CD1c-positive myeloid dendritic cell (primary cell): ENCODE measurements at regions not wholly inside any gene's neighbourhood (a gene's known extent, or its start where the extent isn't known, plus 50 kb on each side); places are given as distances from the start of the nearest gene placed in this dataset.

ENCODE experiments used
- DNase-seq: peaks from one replicate; pipeline ENCODE4 v3.0.0-alpha.2; 2016; ENCODE audit errors: extremely low spot score

- DNase-seq: no peak
Observed at GRCh38 chr9:28318515-28318914, 745.2 kb upstream of the C9orf72 start.

- no peak for DNase-seq
Observed at GRCh38 chr9:28319981-28320380, 746.7 kb upstream of the C9orf72 start.

- no peak for DNase-seq
Observed at GRCh38 chr9:28320616-28321015, 747.3 kb upstream of the C9orf72 start.

GRCh38 chr9:28329323-28329722 is 756.0 kb upstream of the C9orf72 start:
- DNase-seq: no peak

GRCh38 chr9:28332648-28333047 is 759.4 kb upstream of the C9orf72 start:
- no peak for DNase-seq

- no peak for DNase-seq
Observed at GRCh38 chr9:28341913-28342312, 768.6 kb upstream of the C9orf72 start.

- no peak for DNase-seq
Observed at GRCh38 chr9:28342815-28343338, 769.6 kb upstream of the C9orf72 start.

- no peak for DNase-seq
Observed at GRCh38 chr9:28363151-28363562, 789.9 kb upstream of the C9orf72 start.

- DNase-seq: no peak
Observed at GRCh38 chr9:28365020-28365640, 791.8 kb upstream of the C9orf72 start.

- no peak for DNase-seq
Observed at GRCh38 chr9:28365728-28366127, 792.4 kb upstream of the C9orf72 start.

GRCh38 chr9:28378231-28378630 is 805.0 kb upstream of the C9orf72 start:
- no peak for DNase-seq

- no peak for DNase-seq
Observed at GRCh38 chr9:28379082-28379481, 805.8 kb upstream of the C9orf72 start.

GRCh38 chr9:28389411-28389810 is 816.1 kb upstream of the C9orf72 start:
- DNase-seq: no peak

GRCh38 chr9:28394774-28395173 is 821.5 kb upstream of the C9orf72 start:
- no peak for DNase-seq

GRCh38 chr9:28396058-28396457 is 822.8 kb upstream of the C9orf72 start:
- DNase-seq: no peak

GRCh38 chr9:28407351-28407750 is 834.1 kb upstream of the C9orf72 start:
- no peak for DNase-seq

GRCh38 chr9:28409919-28410318 is 836.6 kb upstream of the C9orf72 start:
- no peak for DNase-seq

GRCh38 chr9:28410411-28410810 is 837.1 kb upstream of the C9orf72 start:
- no peak for DNase-seq

GRCh38 chr9:28413471-28413870 is 840.2 kb upstream of the C9orf72 start:
- DNase-seq: no peak

- DNase-seq: no peak
Observed at GRCh38 chr9:28423255-28423654, 850.0 kb upstream of the C9orf72 start.

- no peak for DNase-seq
Observed at GRCh38 chr9:28435456-28435855, 862.2 kb upstream of the C9orf72 start.

- DNase-seq: no peak
Observed at GRCh38 chr9:28439688-28440087, 866.4 kb upstream of the C9orf72 start.

- no peak for DNase-seq
Observed at GRCh38 chr9:28443461-28443860, 870.2 kb upstream of the C9orf72 start.

GRCh38 chr9:28444637-28445036 is 871.4 kb upstream of the C9orf72 start:
- DNase-seq: no peak
